RWPE2 (cell line): ENCODE measurements at regions not wholly inside any gene's neighbourhood (a gene's known extent, or its start where the extent isn't known, plus 50 kb on each side); places are given as distances from the start of the nearest gene placed in this dataset.

Experiments used
- ATAC-seq: fragments of 200-7000 bp; cut with Tn5 transposase; 3 replicates; pipeline ENCODE4 v1.9.1; 2021; ENCODE audit warnings: low read depth
- DNase-seq: peaks from one replicate; pipeline ENCODE4 v3.0.0-alpha.2; 2020; ENCODE audit warnings: low spot score
- H3K27ac ChIP-seq: fragments of 450-650 bp; 2 replicates; pipeline ENCODE4 v1.5.1; 2017; ENCODE audit warnings: mild to moderate bottlenecking; ENCODE audit not compliant: poor library complexity, severe bottlenecking
- H3K27me3 ChIP-seq: fragments of 250-450 bp; sonication (Bioruptor Pico); 2 replicates; pipeline ENCODE4 v1.5.1; 2021; ENCODE audit warnings: mild to moderate bottlenecking, moderate library complexity; ENCODE audit not compliant: insufficient read depth, poor library complexity, severe bottlenecking
- H3K36me3 ChIP-seq: fragments of 250-450 bp; sonication (Bioruptor Pico); 2 replicates; pipeline ENCODE4 v1.5.1; 2020; ENCODE audit warnings: low read depth, mild to moderate bottlenecking, moderate library complexity
- H3K4me1 ChIP-seq: fragments of 250-450 bp; sonication (Bioruptor Pico); 2 replicates; pipeline ENCODE4 v1.5.1; 2021; ENCODE audit warnings: mild to moderate bottlenecking, moderate library complexity; ENCODE audit not compliant: insufficient read depth, poor library complexity, severe bottlenecking
- H3K4me3 ChIP-seq: fragments of 250-450 bp; sonication (Bioruptor Pico); 2 replicates; pipeline ENCODE4 v1.5.1; 2021; ENCODE audit warnings: mild to moderate bottlenecking, moderate library complexity; ENCODE audit not compliant: severe bottlenecking
- H3K9me3 ChIP-seq: fragments of 250-450 bp; sonication (Bioruptor Pico); 2 replicates; pipeline ENCODE4 v1.5.1; 2021; ENCODE audit warnings: mild to moderate bottlenecking, moderate library complexity; ENCODE audit not compliant: severe bottlenecking
- TF ChIP-seq, protein P1 (sequence below): fragments of 450-650 bp; IDR thresholded peaks from one replicate; pipeline ENCODE4 v1.5.1; 2017; ENCODE audit warnings: mild to moderate bottlenecking, moderate library complexity; ENCODE audit not compliant: poor library complexity, severe bottlenecking

- no peaks in the 10 kb centered on the region for H3K4me1 ChIP-seq
- ATAC-seq (no peak), DNase-seq (no peak)
- no peak overlapping the region for H3K27ac ChIP-seq
- no peaks in the 10 kb centered on the region for H3K27me3 ChIP-seq
- TF ChIP-seq, protein P1, sequence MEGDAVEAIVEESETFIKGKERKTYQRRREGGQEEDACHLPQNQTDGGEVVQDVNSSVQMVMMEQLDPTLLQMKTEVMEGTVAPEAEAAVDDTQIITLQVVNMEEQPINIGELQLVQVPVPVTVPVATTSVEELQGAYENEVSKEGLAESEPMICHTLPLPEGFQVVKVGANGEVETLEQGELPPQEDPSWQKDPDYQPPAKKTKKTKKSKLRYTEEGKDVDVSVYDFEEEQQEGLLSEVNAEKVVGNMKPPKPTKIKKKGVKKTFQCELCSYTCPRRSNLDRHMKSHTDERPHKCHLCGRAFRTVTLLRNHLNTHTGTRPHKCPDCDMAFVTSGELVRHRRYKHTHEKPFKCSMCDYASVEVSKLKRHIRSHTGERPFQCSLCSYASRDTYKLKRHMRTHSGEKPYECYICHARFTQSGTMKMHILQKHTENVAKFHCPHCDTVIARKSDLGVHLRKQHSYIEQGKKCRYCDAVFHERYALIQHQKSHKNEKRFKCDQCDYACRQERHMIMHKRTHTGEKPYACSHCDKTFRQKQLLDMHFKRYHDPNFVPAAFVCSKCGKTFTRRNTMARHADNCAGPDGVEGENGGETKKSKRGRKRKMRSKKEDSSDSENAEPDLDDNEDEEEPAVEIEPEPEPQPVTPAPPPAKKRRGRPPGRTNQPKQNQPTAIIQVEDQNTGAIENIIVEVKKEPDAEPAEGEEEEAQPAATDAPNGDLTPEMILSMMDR, result no peak
- no peak overlapping the region for H3K4me3 ChIP-seq
- H3K9me3 ChIP-seq, result no peaks in the 10 kb centered on the region
- no peaks in the 10 kb centered on the region for H3K36me3 ChIP-seq
Measured at GRCh38 chr7:32412471-32412870, 77.7 kb downstream of the LSM5 start.

GRCh38 chr7:32410545-32410944, 79.6 kb downstream of the LSM5 start:
- H3K36me3 ChIP-seq, result no peaks in the 10 kb centered on the region
- H3K4me1 ChIP-seq, result no peaks in the 10 kb centered on the region
- no peak for ATAC-seq
- no peaks in the 10 kb centered on the region for H3K27me3 ChIP-seq
- H3K4me3 ChIP-seq, result no peak overlapping the region
- TF ChIP-seq, protein P1, result no peak
- no peak overlapping the region for H3K27ac ChIP-seq
- no peaks in the 10 kb centered on the region for H3K9me3 ChIP-seq
- DNase-seq, result no peak

DNA sequence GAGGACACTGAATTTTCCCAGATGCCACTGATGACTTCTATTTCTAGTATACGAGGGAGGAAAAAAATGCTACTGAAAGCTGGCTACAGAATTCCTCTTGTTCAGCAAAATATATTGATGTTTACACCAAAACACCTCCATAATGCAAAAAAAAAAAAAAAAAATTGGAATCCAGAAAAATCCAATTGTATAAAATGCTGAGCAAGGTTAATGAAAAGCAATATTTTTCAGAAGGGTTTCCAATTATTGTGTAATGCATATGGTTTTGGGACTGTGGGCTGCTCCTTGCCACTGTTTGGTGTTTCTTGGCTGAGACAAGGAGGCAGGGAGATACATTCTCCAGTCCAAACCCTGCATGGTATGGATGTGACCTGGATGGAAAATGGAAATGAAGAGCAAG, 83.8 kb downstream of the LSM5 start:
- no peak for ATAC-seq
- no peak overlapping the region for H3K4me3 ChIP-seq
- H3K27me3 ChIP-seq, result no peaks in the 10 kb centered on the region
- DNase-seq, result no peak
- no peaks in the 10 kb centered on the region for H3K36me3 ChIP-seq
- TF ChIP-seq, protein P1, result no peak
- no peak overlapping the region for H3K27ac ChIP-seq
- no peaks in the 10 kb centered on the region for H3K9me3 ChIP-seq
- no peaks in the 10 kb centered on the region for H3K4me1 ChIP-seq

DNA sequence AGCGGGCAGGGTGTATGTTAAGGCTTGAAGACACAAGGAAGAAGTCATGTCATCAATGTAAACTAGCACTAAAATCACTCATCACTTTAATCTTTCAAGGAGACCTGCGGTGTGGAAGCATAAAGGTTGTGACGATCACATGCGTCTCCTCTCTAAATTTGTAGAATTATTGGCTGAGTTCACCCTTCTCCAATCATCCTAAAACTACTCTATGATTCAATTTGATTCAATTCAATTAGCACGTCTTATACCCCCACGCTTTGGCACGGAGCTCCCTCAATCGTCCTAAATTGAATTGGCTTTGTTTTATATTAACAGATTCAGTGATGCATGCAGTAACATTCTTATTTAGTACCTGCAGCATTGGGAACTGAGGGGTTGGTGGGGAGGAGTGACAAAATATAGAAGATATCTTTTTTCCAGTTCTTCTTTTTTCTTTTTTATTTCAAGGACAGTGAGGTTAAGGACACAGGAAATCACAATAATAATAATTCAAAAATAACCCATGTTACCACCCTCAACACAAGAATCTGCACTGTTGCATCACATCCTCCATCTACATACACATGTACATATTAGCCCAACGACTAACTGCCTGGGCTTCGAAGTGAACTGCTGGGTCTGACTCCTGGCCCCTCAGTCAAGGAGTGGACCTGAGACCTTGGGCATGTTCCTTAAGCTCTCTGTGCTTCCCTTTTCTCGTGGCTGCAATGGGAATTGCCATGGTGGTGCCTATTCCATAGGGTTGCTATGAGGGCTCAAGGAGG, 86.5 kb downstream of the LSM5 start:
- Histone ChIP-seq H3K9me3 (no peaks in the 10 kb centered on the region), H3K4me3 (no peak overlapping the region), H3K27ac (no peak overlapping the region), H3K36me3 (no peaks in the 10 kb centered on the region), H3K4me1 (no peaks in the 10 kb centered on the region), H3K27me3 (no peaks in the 10 kb centered on the region)
- DNase-seq (no peak), ATAC-seq (no peak)
- TF ChIP-seq, protein P1, result no peak

GRCh38 chr7:32400676-32401075, 89.5 kb downstream of the LSM5 start:
- H3K4me1 ChIP-seq, result no peaks in the 10 kb centered on the region
- H3K27ac ChIP-seq, result no peak overlapping the region
- no peaks in the 10 kb centered on the region for H3K36me3 ChIP-seq
- ATAC-seq, result no peak
- peaks cover 4% of the 10 kb centered on the region for H3K9me3 ChIP-seq
- no peak for DNase-seq
- no peaks in the 10 kb centered on the region for H3K27me3 ChIP-seq
- H3K4me3 ChIP-seq, result no peak overlapping the region
- TF ChIP-seq, protein P1, result no peak
